GM21515 (cell line): ENCODE measurements at regions not wholly inside any gene's neighbourhood (a gene's known extent, or its start where the extent isn't known, plus 50 kb on each side); places are given as distances from the start of the nearest gene placed in this dataset.

ENCODE experiments used
- ATAC-seq: cut with Tn5 transposase; IDR thresholded peaks from one replicate; pipeline ENCODE4 v1.9.1; 2021; ENCODE audit not compliant: unreplicated experiment

DNA sequence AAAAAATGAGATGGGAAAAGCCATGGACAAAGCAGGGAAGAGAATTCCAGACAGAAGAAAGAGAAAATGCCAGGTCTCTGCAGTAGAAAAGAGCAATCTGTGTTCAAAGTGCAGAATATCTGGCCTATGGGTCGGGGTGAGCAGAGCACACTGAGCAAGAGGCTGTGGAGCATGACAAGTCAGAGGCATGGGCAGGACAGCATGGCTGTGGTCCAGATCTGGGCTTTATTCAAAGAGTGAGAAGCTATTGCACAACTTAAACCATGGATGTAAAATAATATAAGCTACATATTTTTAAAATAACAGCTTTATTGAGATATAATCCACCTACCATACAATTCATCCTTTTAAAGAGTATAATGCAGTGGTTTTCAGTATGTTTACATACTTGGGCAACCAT is 133.1 kb upstream of the SPDL1 start:
- ATAC-seq: no peak

GRCh38 chr5:169448826-169449225 is 134.7 kb upstream of the SPDL1 start:
- no peak for ATAC-seq

DNA sequence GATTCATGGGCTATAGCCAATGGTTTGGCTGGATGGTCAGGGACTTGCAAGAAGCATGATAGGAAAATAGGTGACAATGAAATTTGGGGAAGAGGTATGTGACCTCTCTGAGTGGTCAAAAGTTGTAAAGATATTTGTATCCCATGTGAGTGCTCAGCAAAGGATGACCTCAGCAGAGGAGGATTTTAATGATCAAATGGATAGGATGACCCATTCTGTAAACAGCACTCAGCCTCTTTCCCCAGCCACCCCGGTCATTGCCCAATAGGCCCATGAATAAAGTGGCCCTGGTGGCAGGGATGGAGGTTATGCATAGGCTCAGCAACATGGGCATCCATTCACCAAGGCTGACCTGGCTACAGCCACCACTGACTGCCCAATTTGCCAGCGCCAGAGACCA is 138.4 kb upstream of the SPDL1 start:
- no peak for ATAC-seq

GRCh38 chr5:169442913-169443784 is 140.4 kb upstream of the SPDL1 start:
- no peak for ATAC-seq

- ATAC-seq: no peak
These were observed 141.1 kb upstream of the SPDL1 start for GRCh38 chr5:169442403-169442874.

GRCh38 chr5:169440107-169440705 is 139.3 kb upstream of the SLIT3 start:
- ATAC-seq: no peak

GRCh38 chr5:169439362-169439761 is 138.4 kb upstream of the SLIT3 start:
- ATAC-seq: no peak

DNA sequence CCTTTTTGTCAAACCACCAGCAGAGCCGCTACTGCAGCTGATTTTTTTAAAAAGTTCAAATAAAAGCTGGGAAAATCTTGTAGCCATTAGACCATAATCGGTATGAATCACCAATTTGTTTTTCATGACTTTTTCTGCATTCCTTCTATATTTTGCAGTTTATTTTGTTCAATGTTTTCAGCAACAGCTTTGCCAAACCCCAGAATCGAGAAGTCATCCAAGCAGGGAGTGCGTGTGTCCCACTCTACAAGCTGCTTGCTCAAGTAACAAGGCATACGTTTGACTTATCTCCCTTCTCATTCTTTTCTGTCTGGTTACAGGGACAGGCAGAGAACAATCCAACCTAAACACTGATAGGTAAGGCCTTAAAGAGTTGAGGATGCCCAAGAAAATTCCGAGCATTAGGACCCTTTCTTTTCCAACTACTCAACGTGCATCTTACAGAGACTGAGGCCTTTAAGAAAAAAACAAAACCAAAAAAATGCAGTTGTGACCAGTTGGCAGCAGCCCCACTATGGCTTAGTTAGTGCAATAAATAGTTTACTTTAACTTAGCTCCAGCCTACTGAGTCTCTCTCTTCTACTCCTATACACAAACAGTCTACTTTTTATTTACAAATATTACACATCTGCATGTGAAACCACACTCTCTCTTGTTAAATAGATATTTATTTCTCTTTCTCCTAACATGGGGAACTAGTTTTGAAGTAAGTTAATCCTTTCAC is 134.7 kb upstream of the SLIT3 start:
- no peak for ATAC-seq

GRCh38 chr5:169433221-169433651 is 132.3 kb upstream of the SLIT3 start:
- ATAC-seq: no peak

- ATAC-seq: no peak
These were observed 130.4 kb upstream of the SLIT3 start for GRCh38 chr5:169431386-169431785.

- no peak for ATAC-seq
These were observed 129.7 kb upstream of the SLIT3 start for GRCh38 chr5:169430671-169431070.

- ATAC-seq: no peak
These were observed 128.1 kb upstream of the SLIT3 start for GRCh38 chr5:169429044-169429443.

GRCh38 chr5:169426784-169427183 is 125.8 kb upstream of the SLIT3 start:
- no peak for ATAC-seq

GRCh38 chr5:169424670-169425378 is 123.9 kb upstream of the SLIT3 start:
- no peak for ATAC-seq

DNA sequence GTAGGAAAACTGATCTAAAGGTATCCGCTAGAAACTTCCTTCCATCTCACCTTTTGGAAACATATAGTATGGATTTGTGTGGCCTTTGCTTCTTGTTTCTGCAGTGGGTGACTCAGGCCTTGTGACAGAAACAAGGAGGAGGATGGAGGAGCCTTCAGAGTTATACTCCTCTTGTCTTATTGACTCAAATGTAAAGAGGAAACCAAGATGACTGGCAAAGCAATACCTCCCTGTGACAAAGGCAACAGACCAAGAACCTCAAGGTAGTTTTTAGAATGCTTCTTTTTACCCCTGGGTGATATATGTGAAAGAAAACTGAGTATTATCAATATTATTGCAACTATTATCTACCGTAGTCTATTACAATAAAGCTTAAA is 123.3 kb upstream of the SLIT3 start:
- no peak for ATAC-seq

- ATAC-seq: no peak
These were observed 122.8 kb upstream of the SLIT3 start for GRCh38 chr5:169423580-169424278.

- ATAC-seq: no peak
These were observed 121.1 kb upstream of the SLIT3 start for GRCh38 chr5:169422087-169422486.

- ATAC-seq: no peak
These were observed 120.7 kb upstream of the SLIT3 start for GRCh38 chr5:169421677-169422076.

DNA sequence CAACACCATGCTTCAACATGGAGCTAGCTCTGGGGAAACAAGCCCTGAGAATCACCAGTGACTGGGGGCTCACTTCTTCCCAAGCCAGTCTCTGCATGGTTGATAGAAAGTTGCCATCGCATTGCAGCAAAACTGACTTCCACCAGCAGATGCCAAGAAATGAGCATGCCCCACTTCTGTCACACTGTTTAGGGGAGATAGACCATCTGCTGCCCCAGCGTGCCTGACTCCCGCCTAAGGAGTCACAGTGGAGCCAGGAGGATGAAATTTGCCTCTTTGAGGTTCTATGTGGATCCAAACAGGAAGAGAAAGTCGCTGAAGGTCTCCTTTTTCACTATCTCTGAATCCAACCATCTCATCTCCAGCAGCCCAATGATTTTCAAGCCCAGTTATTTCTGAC is 116.7 kb upstream of the SLIT3 start:
- no peak for ATAC-seq

DNA sequence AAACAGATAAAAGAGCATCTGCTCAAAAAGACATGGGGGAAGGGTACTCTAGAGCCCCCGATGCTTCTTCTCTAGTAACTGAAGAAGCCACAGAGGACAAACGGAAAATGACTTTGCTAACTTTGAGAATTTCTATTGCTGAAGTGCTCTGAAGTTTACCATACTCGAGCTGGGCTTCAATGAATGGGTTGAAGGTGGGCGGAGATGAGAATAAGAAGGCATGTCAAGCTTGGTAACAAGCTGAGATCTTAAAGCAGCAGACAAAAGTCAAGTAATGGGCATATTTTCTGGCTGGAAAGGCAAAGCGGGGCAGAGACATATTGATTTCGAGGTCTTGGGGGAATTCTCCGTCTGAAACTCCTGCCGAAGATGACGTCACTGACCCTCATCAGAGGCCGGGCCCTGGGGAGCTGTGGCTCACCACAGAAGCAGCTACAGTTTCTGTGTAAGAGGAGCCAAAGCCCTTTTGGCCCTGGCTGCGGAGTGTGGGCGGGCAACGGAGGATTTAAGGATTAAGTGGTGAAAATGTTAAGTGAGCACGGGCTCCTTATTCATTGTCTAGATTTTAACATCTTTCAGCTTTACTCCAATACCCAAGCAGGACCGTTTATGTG is 115.8 kb upstream of the SLIT3 start:
- ATAC-seq: peak; percentile 97
